ENCODE measurements at regions not wholly inside any gene's neighbourhood (a gene's known extent, or its start where the extent isn't known, plus 50 kb on each side); places are given as distances from the start of the nearest gene placed in this dataset.
A peak's percentile ranks its signal among the peaks of the same experiment; 100 is the strongest.

DNA sequence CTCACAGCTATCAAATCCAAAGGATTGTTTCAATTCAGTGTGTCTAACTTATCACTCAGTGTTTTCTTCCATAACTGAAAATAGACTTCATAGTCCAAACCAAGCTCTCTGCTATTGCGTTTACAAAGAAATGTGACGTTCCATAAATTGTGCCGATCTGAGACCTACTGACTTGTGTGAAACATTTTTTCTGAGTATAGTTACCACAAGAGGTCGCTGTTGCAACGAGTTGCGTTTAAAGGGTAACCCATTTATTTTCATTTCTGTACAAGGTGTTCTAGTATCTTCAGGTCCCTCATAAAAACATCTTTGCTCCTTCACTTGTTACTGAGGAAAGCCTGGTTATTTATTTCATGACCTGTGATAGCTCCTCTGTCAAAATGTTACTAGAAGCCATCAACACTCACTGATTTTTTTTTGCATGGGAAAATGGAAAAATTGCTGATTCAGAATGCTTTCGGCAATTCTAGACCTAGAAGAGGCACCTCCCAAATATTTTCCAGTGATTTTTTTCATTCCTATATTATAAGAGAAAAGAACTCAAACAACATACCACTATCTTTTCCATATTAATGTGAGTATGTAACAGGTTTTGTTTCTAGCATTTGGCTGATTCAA, 60.9 kb upstream of the OR4E1 start:
- peak; percentile 53 for ATAC-seq
- CTCF ChIA-PET, result interaction anchor here (0.7 to 3.0 kb wide), 10 partner anchors 10 to 1085 kb away, joined by 3 to 27 read pairs (median 6); no protein-coding TSS in a partner anchor
- H3K9me3 Mint-ChIP-seq (ENCODE audit: low read depth), result no peaks in the 10 kb centered on the region
- H3K4me1 Mint-ChIP-seq, result peaks cover 10% of the 10 kb centered on the region
- H3K36me3 Mint-ChIP-seq, result no peaks in the 10 kb centered on the region
- H3K27me3 Mint-ChIP-seq, result peaks cover 60% of the 10 kb centered on the region
- peak; percentile 59 for DNase-seq
- peak overlapping the region; percentile 64 for H3K27ac Mint-ChIP-seq
- peak overlapping the region; percentile 64 for H3K4me3 Mint-ChIP-seq

DNA sequence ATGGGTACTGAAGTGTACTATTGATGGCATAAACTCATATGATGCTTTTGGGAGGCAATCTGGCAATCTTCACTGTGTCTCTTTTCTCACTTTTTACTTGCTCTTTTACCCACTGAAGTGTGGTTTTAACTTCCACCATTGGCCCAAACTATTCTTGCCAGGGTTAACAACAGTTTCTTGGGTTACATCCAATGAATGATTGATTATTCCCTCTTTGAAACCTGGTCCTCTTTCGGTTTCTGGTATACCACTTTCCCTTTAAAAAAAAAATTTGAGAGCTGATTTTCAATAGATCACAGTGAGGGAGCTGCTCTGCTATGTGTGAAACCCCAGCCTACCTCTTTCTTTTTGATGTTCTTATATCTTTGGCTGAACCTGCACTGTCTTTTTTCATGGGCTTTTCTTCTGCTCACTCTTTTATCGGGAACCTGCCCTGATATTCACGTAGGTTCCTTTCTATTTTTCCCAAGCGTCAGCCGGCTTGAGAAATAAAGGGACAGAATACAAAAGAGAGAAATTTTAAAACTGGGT, 56.1 kb upstream of the OR4E1 start:
- Mint-ChIP-seq H3K4me1 (peaks cover 12% of the 10 kb centered on the region), H3K9me3 (ENCODE audit: low read depth) (no peaks in the 10 kb centered on the region), H3K36me3 (no peaks in the 10 kb centered on the region), H3K27ac (peak overlapping the region; percentile 8), H3K27me3 (peaks cover 42% of the 10 kb centered on the region), H3K4me3 (peak overlapping the region; percentile 30)
- no peak for DNase-seq
- ATAC-seq, result peak; percentile 23
- CTCF ChIA-PET, result interaction anchor here (1.2 kb wide), 1 partner anchor 19 kb away, joined by 5 read pairs; no protein-coding TSS in a partner anchor

- CTCF ChIA-PET, result interaction anchor here (2.6 to 4.7 kb wide), 2 partner anchors 10 to 14 kb away, joined by 13 to 27 read pairs; no protein-coding TSS in a partner anchor
- no peaks in the 10 kb centered on the region for H3K9me3 Mint-ChIP-seq (ENCODE audit: low read depth)
- no peak overlapping the region for H3K4me3 Mint-ChIP-seq
- H3K27me3 Mint-ChIP-seq, result peaks cover 44% of the 10 kb centered on the region
- no peak overlapping the region for H3K27ac Mint-ChIP-seq
- no peak for DNase-seq
- no peaks in the 10 kb centered on the region for H3K36me3 Mint-ChIP-seq
- peaks cover 9% of the 10 kb centered on the region for H3K4me1 Mint-ChIP-seq
- ATAC-seq, result no peak
Measured at GRCh38 chr14:21725250-21725649, 51.6 kb upstream of the OR4E1 start.

DNA sequence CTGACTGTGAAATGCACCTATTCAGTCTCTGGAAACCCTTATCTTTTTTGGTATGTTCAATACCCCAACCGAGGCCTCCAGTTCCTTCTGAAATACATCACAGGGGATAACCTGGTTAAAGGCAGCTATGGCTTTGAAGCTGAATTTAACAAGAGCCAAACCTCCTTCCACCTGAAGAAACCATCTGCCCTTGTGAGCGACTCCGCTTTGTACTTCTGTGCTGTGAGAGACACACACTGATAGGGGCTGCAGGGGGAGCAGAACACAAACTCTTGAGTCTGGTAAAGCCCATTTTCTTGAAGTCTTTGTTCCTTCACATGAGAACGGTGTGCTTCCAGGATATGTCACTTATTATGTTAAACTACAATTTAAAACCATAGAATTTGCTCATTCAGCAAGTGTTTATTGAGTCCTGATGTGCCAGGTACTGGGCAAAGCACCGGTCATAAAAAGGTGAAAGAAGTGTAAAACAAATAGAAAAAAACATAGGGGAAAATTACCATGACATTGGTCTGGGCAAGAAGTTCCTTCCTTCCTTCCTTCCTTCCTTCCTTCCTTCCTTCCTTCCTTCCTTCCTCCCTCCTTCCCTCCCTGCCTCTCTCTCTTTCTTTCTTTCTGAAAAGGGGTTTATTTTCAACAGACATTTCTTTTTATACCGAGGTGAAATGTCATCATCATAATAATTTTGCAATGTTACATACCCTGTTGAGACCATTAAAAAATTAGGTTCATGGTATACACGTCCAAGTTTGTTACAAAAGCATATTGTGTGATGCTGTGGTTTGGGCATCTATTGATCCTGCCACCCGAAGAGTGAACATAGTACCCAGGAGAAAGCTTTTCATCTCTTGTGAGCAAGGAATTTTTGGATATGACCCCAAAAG, 50.7 kb upstream of the OR4E1 start:
- H3K27ac Mint-ChIP-seq, result no peak overlapping the region
- H3K9me3 Mint-ChIP-seq (ENCODE audit: low read depth), result no peaks in the 10 kb centered on the region
- ATAC-seq, result no peak
- CTCF ChIA-PET, result interaction anchor here (0.7 to 4.7 kb wide), 9 partner anchors 11 to 847 kb away, joined by 3 to 27 read pairs (median 4); no protein-coding TSS in a partner anchor
- DNase-seq, result no peak
- H3K4me1 Mint-ChIP-seq, result peaks cover 5% of the 10 kb centered on the region
- H3K27me3 Mint-ChIP-seq, result peaks cover 40% of the 10 kb centered on the region
- no peaks in the 10 kb centered on the region for H3K36me3 Mint-ChIP-seq
- H3K4me3 Mint-ChIP-seq, result peak overlapping the region; percentile 68

DNA sequence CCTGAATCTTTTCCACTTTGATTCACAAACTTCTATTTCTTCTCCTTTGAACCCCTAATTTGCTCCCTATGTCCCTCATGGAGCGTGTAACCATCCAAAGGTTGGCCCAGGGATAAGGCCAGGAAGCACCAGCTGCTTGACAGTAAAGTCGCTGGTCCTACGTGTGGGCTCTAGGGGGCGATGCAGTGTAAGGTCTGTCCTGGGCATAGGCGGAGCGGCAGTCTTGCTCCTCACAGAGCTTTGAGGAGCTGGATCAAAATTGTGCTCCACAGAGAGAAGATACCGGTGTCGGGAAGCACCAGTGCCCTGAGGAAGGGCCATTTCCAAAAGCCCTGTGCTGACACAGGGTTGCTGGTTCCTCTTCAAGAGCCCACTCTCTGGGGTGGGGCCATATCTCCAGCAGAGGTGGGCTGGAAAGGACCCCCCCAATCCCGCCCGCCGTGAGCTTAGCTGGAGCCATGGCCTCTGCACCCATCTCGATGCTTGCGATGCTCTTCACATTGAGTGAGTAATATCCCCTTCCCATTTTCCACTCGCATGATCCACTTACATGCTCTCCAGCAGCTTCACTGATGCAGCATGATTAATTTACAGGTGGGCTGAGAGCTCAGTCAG, 49.9 kb upstream of the OR4E1 start:
- Mint-ChIP-seq H3K27ac (peak overlapping the region; percentile 1), H3K27me3 (peaks cover 37% of the 10 kb centered on the region), H3K4me1 (peaks cover 5% of the 10 kb centered on the region), H3K9me3 (ENCODE audit: low read depth) (no peaks in the 10 kb centered on the region), H3K36me3 (no peaks in the 10 kb centered on the region), H3K4me3 (peak overlapping the region; percentile 68)
- peak; percentile 91 for ATAC-seq
- DNase-seq, result peak; percentile 67
- CTCF ChIA-PET, result interaction anchor here (0.7 to 4.7 kb wide), 11 partner anchors 10 to 848 kb away, joined by 3 to 27 read pairs (median 4); no protein-coding TSS in a partner anchor

Measured in activated CD8-positive, alpha-beta memory T cell treated with anti-CD3 and anti-CD28 coated beads, Interleukin-2, amount 10 ng/mL, durations not matched to agents 7 days and 5 days (primary cell).